GM12878 (cell line): ENCODE measurements at regions not wholly inside any gene's neighbourhood (a gene's known extent, or its start where the extent isn't known, plus 50 kb on each side); places are given as distances from the start of the nearest gene placed in this dataset.

Experiments used
- ATAC-seq: fragments of 200-7000 bp; cut with Tn5 transposase; 3 replicates; pipeline ENCODE4 v1.9.1; 2020; ENCODE audit warnings: mild to moderate bottlenecking, moderate library complexity
- BruUV-seq: library from RNA; stranded (reverse); fragments of 400-500 nt; replicated peaks from 2 replicates; lab custom pipeline; 2021; lab: Mats Ljungman, UMichigan
- CTCF ChIA-PET: fragments of 300-600 bp; sonication (Branson Sonifier 250); formaldehyde crosslinking; extraction: SDS; loops from one replicate; lab custom pipeline; 2021; ENCODE audit warnings: inconsistent platforms; lab: Yijun Ruan, JAX
- POLR2A ChIA-PET: fragments of 350-600 bp; formaldehyde crosslinking; extraction: SDS; loops from one replicate; lab custom pipeline; 2021; ENCODE audit warnings: inconsistent platforms; lab: Charles Lee
- RAD21 ChIA-PET: fragments of 300-600 bp; sonication (Branson Sonifier 250); formaldehyde crosslinking; loops from one replicate; lab custom pipeline; 2023; ENCODE audit warnings: antibody characterized with exemption; ENCODE audit not compliant: unreplicated experiment; lab: Charles Lee
- SMC1A ChIA-PET: fragments of 300-600 bp; sonication (Branson Sonifier 250); formaldehyde crosslinking; loops from one replicate; lab custom pipeline; 2023; ENCODE audit not compliant: unreplicated experiment, uncharacterized antibody; lab: Charles Lee
- DNase-seq: peaks from one replicate; pipeline ENCODE4 v3.0.0-alpha.2; 2011; ENCODE audit warnings: low read depth, low spot score
- FAIRE-seq: peaks from 3 replicates; lab custom pipeline; 2011; peaks lifted over from hg19 to GRCh38; lab: Jason Lieb, UNC
- H2AFZ ChIP-seq: 2 replicates; pipeline ENCODE4 v1.6.0; 2011; ENCODE audit warnings: low read depth, low read length, control low read depth; ENCODE audit not compliant: control insufficient read depth
- H3K27ac ChIP-seq: 2 replicates; pipeline ENCODE4 v1.5.1; 2011; ENCODE audit warnings: control low read depth; ENCODE audit not compliant: control insufficient read depth, insufficient read depth
- H3K27me3 ChIP-seq, 2 experiments: replicated peaks in 1 of 2; 2 replicates each; pipeline versions ENCODE4 v1.6.0 to v1.6.1; 2011; ENCODE audit warnings: low read length in 1 of 2; ENCODE audit not compliant: control insufficient read depth in 2 of 2, insufficient read depth in 2 of 2
- H3K36me3 ChIP-seq, 2 experiments: 2 replicates each; pipeline ENCODE4 v1.5.1; 2011; ENCODE audit warnings: low read length in 1 of 2; ENCODE audit not compliant: control insufficient read depth in 2 of 2, insufficient read depth in 2 of 2
- H3K4me1 ChIP-seq: 2 replicates; pipeline ENCODE4 v1.6.1; 2011; ENCODE audit warnings: mild to moderate bottlenecking, low read length, moderate library complexity, mixed read lengths; ENCODE audit not compliant: control insufficient read depth, insufficient read depth
- H3K4me2 ChIP-seq: 2 replicates; pipeline ENCODE4 v1.6.0; 2011; ENCODE audit warnings: control low read depth; ENCODE audit not compliant: control insufficient read depth, insufficient read depth
- H3K4me3 ChIP-seq: fragments of 200-600 bp; sonication (generic); 2 replicates; pipeline ENCODE4 v1.5.1; 2016
- H3K79me2 ChIP-seq: 2 replicates; pipeline ENCODE4 v1.6.0; 2011; ENCODE audit warnings: low read length; ENCODE audit not compliant: control insufficient read depth, insufficient read depth
- H3K9ac ChIP-seq: 2 replicates; pipeline ENCODE4 v1.8.0; 2011; ENCODE audit warnings: low read length, control low read depth, mixed read lengths; ENCODE audit not compliant: control insufficient read depth, insufficient read depth
- H3K9me3 ChIP-seq: replicated peaks from 3 replicates; pipeline ENCODE4 v1.5.1; 2011; ENCODE audit warnings: mild to moderate bottlenecking, low read length; ENCODE audit not compliant: control insufficient read depth, insufficient read depth
- H4K20me1 ChIP-seq: 2 replicates; pipeline ENCODE4 v1.6.0; 2011; ENCODE audit not compliant: control insufficient read depth, insufficient read depth
- ASH2L ChIP-seq: fragments of 300-600, 200-600 bp; sonication (generic); IDR thresholded peaks from 2 replicates; pipeline ENCODE4 v1.6.1; 2017; ENCODE audit warnings: low read depth, mild to moderate bottlenecking, borderline replicate concordance
- ATF3 ChIP-seq: IDR thresholded peaks from 2 replicates; pipeline ENCODE4 v1.6.1; 2011; ENCODE audit warnings: low read depth, mild to moderate bottlenecking, low read length, moderate library complexity, borderline replicate concordance; ENCODE audit errors: extremely low read depth
- BCL11A ChIP-seq: IDR thresholded peaks from 2 replicates; pipeline ENCODE4 v1.6.1; 2011; ENCODE audit warnings: low read depth, low read length
- BMI1 ChIP-seq: fragments of 450-650 bp; IDR thresholded peaks from 2 replicates; pipeline ENCODE4 v1.6.1; 2016; ENCODE audit warnings: mild to moderate bottlenecking, moderate library complexity, borderline replicate concordance
- BRCA1 ChIP-seq: IDR thresholded peaks from 2 replicates; pipeline ENCODE4 v1.6.1; 2011; ENCODE audit warnings: low read depth, low read length, improper control_type of control experiment
- EP300 ChIP-seq, 2 experiments: fragments of 150-350 bp in 1 of 2; IDR thresholded peaks; 2 replicates each; pipeline ENCODE4 v1.6.1; 2011 to 2012; ENCODE audit warnings: low read depth in 2 of 2, low read length in 2 of 2, borderline replicate concordance in 1 of 2, improper control_type of control experiment in 1 of 2, inconsistent platforms in 1 of 2; ENCODE audit not compliant: control insufficient read depth in 1 of 2
- HDAC2 ChIP-seq: fragments of 200-600 bp; sonication (generic); IDR thresholded peaks from 2 replicates; pipeline ENCODE4 v1.6.1; 2017
- HDAC6 ChIP-seq: fragments of 200-600 bp; sonication (generic); IDR thresholded peaks from one replicate; pipeline ENCODE4 v1.8.0; 2017; ENCODE audit warnings: antibody characterized with exemption; ENCODE audit not compliant: unreplicated experiment
- JUND ChIP-seq: IDR thresholded peaks from 2 replicates; pipeline ENCODE4 v1.6.1; 2012; ENCODE audit warnings: low read depth, mild to moderate bottlenecking, low read length, improper control_type of control experiment, moderate library complexity
- KAT2A ChIP-seq: conservative IDR thresholded peaks from 2 replicates; pipeline ENCODE4 v1.6.1; 2011; ENCODE audit warnings: low read depth, low read length; ENCODE audit not compliant: control insufficient read depth
- MAX ChIP-seq: IDR thresholded peaks from 2 replicates; pipeline ENCODE4 v1.6.1; 2012; ENCODE audit warnings: low read depth, low read length, improper control_type of control experiment
- MEF2A ChIP-seq: IDR thresholded peaks from 2 replicates; pipeline ENCODE4 v1.6.1; 2011; ENCODE audit warnings: low read depth, mild to moderate bottlenecking, low read length, moderate library complexity; ENCODE audit not compliant: insufficient read depth
- MTA2 ChIP-seq: fragments of 450-650 bp; IDR thresholded peaks from 2 replicates; pipeline ENCODE4 v1.6.1; 2016; ENCODE audit warnings: low read depth, mild to moderate bottlenecking, moderate library complexity
- SMAD1 ChIP-seq: fragments of 450-650 bp; IDR thresholded peaks from 2 replicates; pipeline ENCODE4 v1.6.1; 2018; ENCODE audit warnings: mild to moderate bottlenecking, low read depth; ENCODE audit not compliant: partially characterized antibody
- STAT1 ChIP-seq: fragments of 450-650 bp; conservative IDR thresholded peaks from 2 replicates; pipeline ENCODE4 v1.6.1; 2014; ENCODE audit warnings: antibody characterized with exemption, mild to moderate bottlenecking
- ZNF217 ChIP-seq: fragments of 450-650 bp; IDR thresholded peaks from 2 replicates; pipeline ENCODE4 v1.6.1; 2017; ENCODE audit warnings: antibody characterized with exemption, mild to moderate bottlenecking
- WGBS: methylation state at CpG from one replicate; pipeline ENCODE4 v1.1.6; 2016; ENCODE audit warnings: low lambda C conversion rate; ENCODE audit not compliant: insufficient replicate concordance, insufficient coverage; ENCODE audit errors: missing lambda C conversion rate; 5-methylcytosine and 5-hydroxymethylcytosine counted together
- in situ Hi-C: fragments of 300-500 bp; cut with MboI; formaldehyde crosslinking; loops from 9 replicates; pipeline ENCODE4 v1.14.3; 2018; ENCODE audit warnings: mixed read lengths
- intact Hi-C: fragments of 100-400 bp; cut with micrococcal nuclease; formaldehyde crosslinking; loops from one replicate; pipeline ENCODE4 v1.14.2; 2022; ENCODE audit not compliant: unreplicated experiment
- TF ChIP-seq, protein P1 (sequence below): fragments of 450-650 bp; IDR thresholded peaks from 2 replicates; pipeline ENCODE4 v1.6.1; 2017; ENCODE audit warnings: mild to moderate bottlenecking, low read depth, inconsistent platforms; ENCODE audit not compliant: poor library complexity, severe bottlenecking

GRCh38 chr9:12958279-12958678 is 183.5 kb downstream of the LURAP1L start:
- H3K27me3 ChIP-seq, result no peaks in the 10 kb centered on the region
- DNase-seq (no peak), FAIRE-seq (no peak), ATAC-seq (no peak)
- POLR2A ChIA-PET, result no interaction called here
- intact Hi-C loops, result loop anchor here (10.0 kb wide), 1 partner anchor 63 kb away; no protein-coding TSS in a partner anchor
- in situ Hi-C loops, result no loop called here
- H3K9ac ChIP-seq, result no peak overlapping the region
- H3K4me2 ChIP-seq, result no peak overlapping the region
- no peak overlapping the region for H2AFZ ChIP-seq
- 27% methylated on average over 3 of the region's 3 CpGs for WGBS
- no peak overlapping the region for H3K4me3 ChIP-seq
- no peaks in the 10 kb centered on the region for H3K79me2 ChIP-seq
- H3K4me1 ChIP-seq, result no peaks in the 10 kb centered on the region
- SMC1A ChIA-PET, result interaction anchor here (1.1 kb wide), 1 partner anchor 127 kb away, joined by 3 read pairs; no protein-coding TSS in a partner anchor
- no TSS peak for BruUV-seq
- H3K9me3 ChIP-seq, result no peaks in the 10 kb centered on the region
- no peak overlapping the region for H3K27ac ChIP-seq
- H3K36me3 ChIP-seq, result no peaks in the 10 kb centered on the region
- CTCF ChIA-PET, result no interaction called here
- RAD21 ChIA-PET, result no interaction called here
- no peaks in the 10 kb centered on the region for H4K20me1 ChIP-seq
- no peak for TF ChIP-seq JUND
- TF ChIP-seq EP300 (IDR thresholded peaks at IDR 0.05; ENCODE audit: borderline replicate concordance in 1 of 2, control insufficient read depth in 1 of 2, low read depth in 2 of 2, low read length in 2 of 2), result no peak
- no peak for TF ChIP-seq MEF2A
- no peak for TF ChIP-seq KAT2A
- TF ChIP-seq BMI1, result no peak
- no peak for TF ChIP-seq ASH2L
- TF ChIP-seq MTA2, result no peak

GRCh38 chr9:12958708-12959107 is 183.9 kb downstream of the LURAP1L start:
- H3K36me3 ChIP-seq, result no peaks in the 10 kb centered on the region
- ChIA-PET CTCF (no interaction called here), SMC1A (interaction anchor here (1.1 kb wide), 1 partner anchor 127 kb away, joined by 3 read pairs; no protein-coding TSS in a partner anchor), POLR2A (no interaction called here), RAD21 (no interaction called here)
- intact Hi-C loops, result loop anchor here (10.0 kb wide), 1 partner anchor 64 kb away; no protein-coding TSS in a partner anchor
- H4K20me1 ChIP-seq, result no peaks in the 10 kb centered on the region
- no peak overlapping the region for H2AFZ ChIP-seq
- ATAC-seq, result no peak
- in situ Hi-C loops, result no loop called here
- no peak overlapping the region for H3K4me2 ChIP-seq
- H3K27ac ChIP-seq, result no peak overlapping the region
- no peaks in the 10 kb centered on the region for H3K27me3 ChIP-seq
- no peak overlapping the region for H3K4me3 ChIP-seq
- H3K79me2 ChIP-seq, result no peaks in the 10 kb centered on the region
- WGBS, result 16% methylated on average over 3 of the region's 3 CpGs
- FAIRE-seq, result no peak
- BruUV-seq, result no TSS peak
- no peak overlapping the region for H3K9ac ChIP-seq
- no peak for DNase-seq
- H3K4me1 ChIP-seq, result no peaks in the 10 kb centered on the region
- H3K9me3 ChIP-seq, result no peaks in the 10 kb centered on the region
- TF ChIP-seq ASH2L, result no peak
- TF ChIP-seq, protein P1, sequence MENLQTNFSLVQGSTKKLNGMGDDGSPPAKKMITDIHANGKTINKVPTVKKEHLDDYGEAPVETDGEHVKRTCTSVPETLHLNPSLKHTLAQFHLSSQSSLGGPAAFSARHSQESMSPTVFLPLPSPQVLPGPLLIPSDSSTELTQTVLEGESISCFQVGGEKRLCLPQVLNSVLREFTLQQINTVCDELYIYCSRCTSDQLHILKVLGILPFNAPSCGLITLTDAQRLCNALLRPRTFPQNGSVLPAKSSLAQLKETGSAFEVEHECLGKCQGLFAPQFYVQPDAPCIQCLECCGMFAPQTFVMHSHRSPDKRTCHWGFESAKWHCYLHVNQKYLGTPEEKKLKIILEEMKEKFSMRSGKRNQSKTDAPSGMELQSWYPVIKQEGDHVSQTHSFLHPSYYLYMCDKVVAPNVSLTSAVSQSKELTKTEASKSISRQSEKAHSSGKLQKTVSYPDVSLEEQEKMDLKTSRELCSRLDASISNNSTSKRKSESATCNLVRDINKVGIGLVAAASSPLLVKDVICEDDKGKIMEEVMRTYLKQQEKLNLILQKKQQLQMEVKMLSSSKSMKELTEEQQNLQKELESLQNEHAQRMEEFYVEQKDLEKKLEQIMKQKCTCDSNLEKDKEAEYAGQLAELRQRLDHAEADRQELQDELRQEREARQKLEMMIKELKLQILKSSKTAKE, result no peak
- TF ChIP-seq MAX, result no peak
- TF ChIP-seq BRCA1, result no peak
- TF ChIP-seq STAT1, result no peak
- no peak for TF ChIP-seq ZNF217
- TF ChIP-seq HDAC2, result no peak
- no peak for TF ChIP-seq HDAC6
- no peak for TF ChIP-seq SMAD1
- TF ChIP-seq BCL11A, result no peak
- no peak for TF ChIP-seq ATF3
